Esophagus (tissue), 2 donors: ENCODE measurements at regions not wholly inside any gene's neighbourhood (a gene's known extent, or its start where the extent isn't known, plus 50 kb on each side); places are given as distances from the start of the nearest gene placed in this dataset.

Experiments
- H3K27ac ChIP-seq, 2 donors: one replicate each; pipeline ENCODE4 v1.5.1; 2013; ENCODE audit warnings: low read depth in 2 of 2, mild to moderate bottlenecking in 2 of 2, inconsistent platforms in 1 of 2, low read length in 1 of 2, moderate library complexity in 1 of 2
- H3K27me3 ChIP-seq, 2 donors: one replicate each; pipeline ENCODE4 v1.6.1; 2013; ENCODE audit warnings: low read length in 2 of 2, control low read depth in 1 of 2, mild to moderate bottlenecking in 1 of 2; ENCODE audit not compliant: insufficient read depth in 2 of 2, control insufficient read depth in 1 of 2
- H3K36me3 ChIP-seq, 2 donors: one replicate each; pipeline ENCODE4 v1.6.1; 2013; ENCODE audit warnings: low read length in 1 of 2; ENCODE audit not compliant: control insufficient read depth in 2 of 2, insufficient read depth in 2 of 2
- H3K4me1 ChIP-seq, 2 donors: one replicate each; pipeline ENCODE4 v1.6.1; 2013; ENCODE audit warnings: low read length in 1 of 2; ENCODE audit not compliant: control insufficient read depth in 2 of 2, insufficient read depth in 2 of 2
- H3K4me3 ChIP-seq, 2 donors: one replicate each; pipeline ENCODE4 v1.5.1; 2013; ENCODE audit warnings: low read length in 2 of 2, mild to moderate bottlenecking in 2 of 2, low read depth in 1 of 2, moderate library complexity in 1 of 2
- H3K9me3 ChIP-seq, 2 donors: one replicate each; pipeline ENCODE4 v1.6.1; 2013; ENCODE audit warnings: mild to moderate bottlenecking in 2 of 2, low read depth in 1 of 2, low read length in 1 of 2, moderate library complexity in 1 of 2; ENCODE audit not compliant: control insufficient read depth in 2 of 2, insufficient read depth in 1 of 2
- WGBS, 2 donors: extraction: QIAGEN DNeasy Blood & Tissue Kit; methylation state at CpG; one replicate each; pipeline ENCODE4 v1.1.7; 2013; 5-methylcytosine and 5-hydroxymethylcytosine counted together
- donor health status: healthy with polysubstance abuse.
- donor health status: Bipolar disorder and iron deficiency.

GRCh38 chr6:91965872-91966271 is 1379.0 kb upstream of the MAP3K7 start:
- WGBS, 2 donors, result 90 to 91% methylated on average over 1 of the region's 1 CpG

DNA sequence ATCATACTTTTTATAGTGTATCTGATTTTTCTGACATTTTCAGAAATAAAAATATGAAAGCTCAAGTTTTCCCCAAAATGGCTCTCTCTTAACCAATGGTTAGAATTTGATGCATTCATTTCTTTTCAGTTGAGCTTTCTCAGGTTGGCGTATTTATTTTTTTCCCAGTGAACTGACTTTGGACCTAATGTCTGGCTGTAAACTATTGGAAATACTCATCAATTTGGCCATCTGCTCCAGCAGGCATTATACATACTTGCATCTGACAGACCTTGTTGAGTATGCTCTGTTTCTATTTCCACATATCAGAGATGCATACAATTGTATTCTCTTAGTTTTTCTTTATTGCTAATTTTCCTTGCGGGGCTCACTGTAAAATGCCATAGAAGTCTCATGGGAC is 1374.8 kb upstream of the MAP3K7 start:
- Histone ChIP-seq H3K27me3 (no peaks in the 10 kb centered on the region), H3K36me3 (no peaks in the 10 kb centered on the region), H3K4me1 (no peaks in the 10 kb centered on the region), H3K4me3 (no peak overlapping the region), H3K27ac (no peak overlapping the region), H3K9me3 (peaks cover 0 to 3% of the 10 kb centered on the region in 2 donors)
- WGBS, 2 donors, result 89% methylated on average over 2 of the region's 2 CpGs

More at GRCh38 chr6:91965872-91966271, 1379.0 kb upstream of the MAP3K7 start:
- Histone ChIP-seq H3K4me1 (no peaks in the 10 kb centered on the region), H3K9me3 (peaks cover 0 to 3% of the 10 kb centered on the region in 2 donors), H3K36me3 (no peaks in the 10 kb centered on the region), H3K4me3 (no peak overlapping the region), H3K27ac (no peak overlapping the region), H3K27me3 (no peaks in the 10 kb centered on the region)

GRCh38 chr6:91961236-91961635 is 1374.4 kb upstream of the MAP3K7 start:
- 93 to 94% methylated on average over 3 of the region's 3 CpGs for WGBS, 2 donors
- no peak overlapping the region for H3K4me3 ChIP-seq

GRCh38 chr6:91941838-91942237 is 1355.0 kb upstream of the MAP3K7 start:
- Histone ChIP-seq H3K27me3 (no peaks in the 10 kb centered on the region), H3K9me3 (no peaks in the 10 kb centered on the region), H3K27ac (no peak overlapping the region), H3K36me3 (no peaks in the 10 kb centered on the region), H3K4me1 (no peaks in the 10 kb centered on the region), H3K4me3 (no peak overlapping the region)
- WGBS, 2 donors, result 78 to 81% methylated on average over 2 of the region's 2 CpGs

More at GRCh38 chr6:91961236-91961635, 1374.4 kb upstream of the MAP3K7 start:
- H3K27me3 ChIP-seq, result no peaks in the 10 kb centered on the region
- no peaks in the 10 kb centered on the region for H3K4me1 ChIP-seq
- peaks cover 0 to 3% of the 10 kb centered on the region in 2 donors for H3K9me3 ChIP-seq
- H3K27ac ChIP-seq, result no peak overlapping the region
- no peaks in the 10 kb centered on the region for H3K36me3 ChIP-seq

DNA sequence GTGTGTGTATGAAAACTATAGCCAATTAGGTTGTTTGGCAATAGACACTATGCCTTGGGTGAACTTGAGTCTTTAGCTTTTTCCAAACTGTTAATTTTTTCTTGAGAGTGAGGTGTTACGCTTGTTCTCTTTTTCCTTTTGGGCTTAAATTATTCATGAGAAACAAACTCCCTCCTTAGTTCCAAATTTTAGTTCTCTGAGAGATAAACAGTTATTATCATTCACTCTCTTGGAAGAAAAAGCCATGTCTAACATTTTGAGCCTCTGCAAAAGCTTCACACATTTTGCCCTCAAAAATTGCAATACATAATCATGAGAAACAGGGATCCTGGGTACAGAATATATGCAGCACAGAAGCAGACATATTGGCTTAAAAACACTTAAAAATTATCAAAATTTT is 1353.9 kb upstream of the MAP3K7 start:
- no peaks in the 10 kb centered on the region for H3K4me1 ChIP-seq
- 87 to 98% methylated on average over 1 of the region's 1 CpG for WGBS, 2 donors
- no peak overlapping the region for H3K4me3 ChIP-seq
- no peaks in the 10 kb centered on the region for H3K36me3 ChIP-seq
- H3K27ac ChIP-seq, result no peak overlapping the region
- no peaks in the 10 kb centered on the region for H3K9me3 ChIP-seq
- no peaks in the 10 kb centered on the region for H3K27me3 ChIP-seq

DNA sequence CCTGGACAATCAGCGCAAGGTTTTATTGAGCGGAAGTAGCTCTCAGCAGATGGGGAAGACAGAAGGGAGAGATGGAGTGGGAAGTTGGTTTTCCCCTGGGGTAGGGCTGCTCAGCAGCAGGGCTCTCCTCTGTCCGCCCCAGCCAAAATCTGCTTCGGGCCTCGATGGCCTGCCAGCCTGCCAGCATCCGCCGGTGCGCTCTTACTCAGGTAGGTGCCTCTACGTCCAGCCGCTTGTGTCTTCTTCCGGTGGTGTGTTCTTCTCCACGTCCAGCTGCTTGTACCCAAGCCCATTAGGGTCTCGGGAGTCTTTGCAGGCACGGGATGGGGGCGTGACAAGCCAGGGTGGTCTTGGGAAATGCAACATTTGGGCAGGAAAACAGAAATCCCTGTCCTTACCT is 1340.0 kb upstream of the MAP3K7 start:
- no peaks in the 10 kb centered on the region for H3K36me3 ChIP-seq
- H3K9me3 ChIP-seq, result peaks cover 0 to 3% of the 10 kb centered on the region in 2 donors
- no peaks in the 10 kb centered on the region for H3K4me1 ChIP-seq
- H3K4me3 ChIP-seq, result no peak overlapping the region
- WGBS, 2 donors, result 93% methylated on average over 15 of the region's 15 CpGs
- H3K27ac ChIP-seq, result no peak overlapping the region
- no peaks in the 10 kb centered on the region for H3K27me3 ChIP-seq

DNA sequence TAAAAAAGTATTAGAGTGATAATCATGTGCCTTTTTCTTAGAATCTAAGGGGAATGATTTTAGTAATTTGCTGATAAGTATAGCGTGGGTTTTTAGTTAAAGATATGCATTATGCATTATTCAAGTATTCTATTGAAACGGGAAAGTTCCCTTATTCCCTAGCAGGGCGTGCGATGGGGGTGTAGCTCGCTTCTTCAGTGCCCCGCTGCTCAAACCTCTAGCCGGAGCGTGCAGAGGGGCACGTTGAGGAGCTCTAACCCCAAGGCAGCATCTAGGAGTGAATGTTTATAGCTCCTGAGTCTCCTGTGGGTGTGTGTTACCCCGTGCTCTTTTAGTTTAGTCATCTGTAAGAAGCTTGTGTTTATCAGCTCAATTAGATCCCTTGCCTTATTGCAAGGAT is 1339.5 kb upstream of the MAP3K7 start:
- Histone ChIP-seq H3K9me3 (peaks cover 0 to 3% of the 10 kb centered on the region in 2 donors), H3K27me3 (no peaks in the 10 kb centered on the region), H3K4me3 (no peak overlapping the region), H3K4me1 (no peaks in the 10 kb centered on the region), H3K36me3 (no peaks in the 10 kb centered on the region), H3K27ac (no peak overlapping the region)
- 86 to 87% methylated on average over 10 of the region's 10 CpGs for WGBS, 2 donors

- no peaks in the 10 kb centered on the region for H3K36me3 ChIP-seq
- H3K4me3 ChIP-seq, result no peak overlapping the region
- H3K9me3 ChIP-seq, result no peaks in the 10 kb centered on the region
- H3K4me1 ChIP-seq, result no peaks in the 10 kb centered on the region
- H3K27ac ChIP-seq, result no peak overlapping the region
- H3K27me3 ChIP-seq, result no peaks in the 10 kb centered on the region
- 87 to 94% methylated on average over 2 of the region's 2 CpGs for WGBS, 2 donors
Measured at GRCh38 chr6:91911945-91912344, 1325.1 kb upstream of the MAP3K7 start.

- Histone ChIP-seq H3K27me3 (no peaks in the 10 kb centered on the region), H3K9me3 (no peaks in the 10 kb centered on the region), H3K36me3 (no peaks in the 10 kb centered on the region), H3K27ac (no peak overlapping the region), H3K4me1 (no peaks in the 10 kb centered on the region), H3K4me3 (no peak overlapping the region)
- 58 to 69% methylated on average over 4 of the region's 4 CpGs for WGBS, 2 donors
Measured at GRCh38 chr6:91904586-91905164, 1317.8 kb upstream of the MAP3K7 start.

DNA sequence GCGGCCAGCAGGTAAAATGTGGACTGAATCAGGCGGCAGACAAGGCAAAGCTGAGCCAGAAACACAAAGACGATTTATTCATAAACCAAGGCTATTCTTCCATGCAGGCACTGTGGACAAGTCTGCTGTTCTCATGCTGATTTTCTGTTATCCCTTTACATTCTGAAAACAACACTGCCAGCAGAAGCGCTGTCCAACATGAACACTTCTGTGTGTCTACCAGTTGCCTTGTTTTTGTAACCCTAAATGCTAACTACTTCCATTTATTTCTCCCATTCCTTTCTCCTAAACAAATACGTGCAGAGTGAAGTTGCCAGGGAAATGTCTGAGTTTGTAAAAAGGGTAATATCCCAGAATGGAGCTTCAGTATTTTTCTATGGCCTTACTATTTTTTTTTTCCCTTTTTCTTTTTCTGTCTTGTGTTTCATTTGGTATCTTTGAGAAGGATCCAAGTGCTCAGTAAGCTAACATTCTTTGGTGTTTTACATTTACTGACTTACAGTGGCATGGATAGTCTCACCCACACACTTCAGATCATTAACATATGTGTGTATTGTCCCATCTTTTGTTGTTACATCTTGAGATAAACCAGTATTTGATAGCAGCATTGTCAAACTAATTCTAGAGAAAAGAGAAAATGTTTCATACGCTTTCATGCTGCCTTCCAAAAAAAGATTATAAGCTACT is 1308.9 kb upstream of the MAP3K7 start:
- no peak overlapping the region for H3K27ac ChIP-seq
- H3K27me3 ChIP-seq, result no peaks in the 10 kb centered on the region
- H3K4me1 ChIP-seq, result no peaks in the 10 kb centered on the region
- no peak overlapping the region for H3K4me3 ChIP-seq
- WGBS, 2 donors, result 58 to 64% methylated on average over 6 of the region's 6 CpGs
- no peaks in the 10 kb centered on the region for H3K9me3 ChIP-seq
- H3K36me3 ChIP-seq, result no peaks in the 10 kb centered on the region
